ENCODE measurements at regions not wholly inside any gene's neighbourhood (a gene's known extent, or its start where the extent isn't known, plus 50 kb on each side); places are given as distances from the start of the nearest gene placed in this dataset.

DNA sequence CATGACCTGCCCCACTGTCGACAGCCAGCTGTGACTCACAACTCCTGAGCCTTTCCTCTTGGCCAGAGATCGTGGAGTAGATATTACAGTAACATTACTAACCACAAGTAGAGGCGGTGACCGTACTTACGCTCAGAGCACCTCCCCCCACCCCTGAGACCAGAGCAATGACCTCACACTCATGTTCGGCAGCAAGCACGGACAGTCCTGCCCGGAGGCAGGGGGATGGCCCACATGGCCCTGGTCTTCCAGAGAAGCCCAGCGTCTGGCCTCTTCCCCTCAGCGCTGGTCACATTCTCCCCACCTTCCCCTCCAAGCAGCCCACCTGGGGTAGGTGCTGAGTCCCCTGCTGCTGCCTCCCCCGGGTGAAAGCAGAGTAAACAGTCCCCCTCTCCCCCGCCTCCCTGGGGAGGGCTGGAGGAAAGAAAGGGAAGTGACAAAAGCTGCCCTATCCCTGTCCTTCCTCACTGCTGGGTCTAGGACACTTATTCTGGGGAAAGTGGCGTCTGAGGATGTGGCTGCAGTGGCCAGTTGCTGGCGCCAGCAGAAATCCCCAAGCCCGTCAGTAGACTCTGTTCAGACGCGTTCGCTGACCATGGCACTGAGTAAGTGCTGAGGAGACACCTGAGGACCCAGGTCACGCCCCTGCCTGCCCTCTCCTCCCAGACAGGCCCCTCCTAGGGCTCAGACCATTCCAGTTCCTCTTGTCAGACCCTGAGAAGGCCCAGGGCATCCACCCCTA, 68.5 kb downstream of the MRPL14 start:
- TF ChIP-seq, protein P1, sequence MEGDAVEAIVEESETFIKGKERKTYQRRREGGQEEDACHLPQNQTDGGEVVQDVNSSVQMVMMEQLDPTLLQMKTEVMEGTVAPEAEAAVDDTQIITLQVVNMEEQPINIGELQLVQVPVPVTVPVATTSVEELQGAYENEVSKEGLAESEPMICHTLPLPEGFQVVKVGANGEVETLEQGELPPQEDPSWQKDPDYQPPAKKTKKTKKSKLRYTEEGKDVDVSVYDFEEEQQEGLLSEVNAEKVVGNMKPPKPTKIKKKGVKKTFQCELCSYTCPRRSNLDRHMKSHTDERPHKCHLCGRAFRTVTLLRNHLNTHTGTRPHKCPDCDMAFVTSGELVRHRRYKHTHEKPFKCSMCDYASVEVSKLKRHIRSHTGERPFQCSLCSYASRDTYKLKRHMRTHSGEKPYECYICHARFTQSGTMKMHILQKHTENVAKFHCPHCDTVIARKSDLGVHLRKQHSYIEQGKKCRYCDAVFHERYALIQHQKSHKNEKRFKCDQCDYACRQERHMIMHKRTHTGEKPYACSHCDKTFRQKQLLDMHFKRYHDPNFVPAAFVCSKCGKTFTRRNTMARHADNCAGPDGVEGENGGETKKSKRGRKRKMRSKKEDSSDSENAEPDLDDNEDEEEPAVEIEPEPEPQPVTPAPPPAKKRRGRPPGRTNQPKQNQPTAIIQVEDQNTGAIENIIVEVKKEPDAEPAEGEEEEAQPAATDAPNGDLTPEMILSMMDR (IDR thresholded peaks at IDR 0.05) = no peak
- no peak for TF ChIP-seq POLR2A (IDR thresholded peaks at IDR 0.05)

Measured in esophagus squamous epithelium (tissue), 4 donors.